GM19239 (cell line): ENCODE measurements at regions not wholly inside any gene's neighbourhood (a gene's known extent, or its start where the extent isn't known, plus 50 kb on each side); places are given as distances from the start of the nearest gene placed in this dataset.

ENCODE experiments used
- DNase-seq: peaks from one replicate; pipeline ENCODE4 v3.0.0; 2011; ENCODE audit warnings: low spot score; ENCODE audit not compliant: insufficient read length
- FAIRE-seq: peaks from 2 replicates; lab custom pipeline; 2011; peaks lifted over from hg19 to GRCh38; lab: Jason Lieb, UNC

DNA sequence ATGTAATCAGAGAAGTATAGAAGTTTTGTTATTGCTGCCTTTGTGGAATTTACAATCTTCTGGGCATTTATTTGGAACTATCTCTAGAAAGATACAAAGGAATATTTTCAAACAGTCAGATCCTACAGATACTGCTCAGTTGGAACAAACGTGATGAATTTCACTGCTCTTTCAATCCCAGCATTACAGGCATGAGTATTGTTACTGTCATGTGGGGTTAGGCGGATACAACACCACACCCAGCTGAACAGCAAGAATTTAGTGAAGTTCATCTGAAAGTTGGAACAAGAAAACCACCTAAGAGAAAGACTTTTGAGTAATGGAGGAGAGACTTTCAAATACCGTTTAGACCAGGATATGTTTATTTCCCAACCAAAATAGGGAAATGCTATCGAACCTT lies 123.3 kb upstream of the PLXNC1 start:
- DNase-seq (no peak), FAIRE-seq (no peak)

DNA sequence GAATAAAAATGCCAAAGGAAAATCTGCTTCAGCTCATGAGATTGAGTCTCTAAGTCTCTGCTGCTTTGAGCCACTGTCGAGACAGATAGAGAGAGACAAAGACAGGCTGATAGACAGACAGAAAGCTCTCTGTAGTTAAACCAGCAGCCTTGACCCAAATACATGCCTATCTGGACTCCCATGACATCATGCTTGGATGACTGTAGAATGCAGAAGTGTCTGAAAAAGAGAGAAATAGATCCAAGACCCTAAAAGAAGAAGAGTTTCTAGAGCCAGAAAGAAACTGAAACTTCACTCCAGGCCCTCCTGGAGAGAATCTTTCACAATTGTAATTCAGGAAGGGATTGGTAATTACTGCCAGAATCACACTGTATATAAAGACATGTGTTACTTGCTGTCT lies 122.6 kb upstream of the PLXNC1 start:
- FAIRE-seq: no peak
- DNase-seq: no peak

GRCh38 chr12:94026596-94026995 lies 121.8 kb upstream of the PLXNC1 start:
- FAIRE-seq (no peak), DNase-seq (no peak)

DNA sequence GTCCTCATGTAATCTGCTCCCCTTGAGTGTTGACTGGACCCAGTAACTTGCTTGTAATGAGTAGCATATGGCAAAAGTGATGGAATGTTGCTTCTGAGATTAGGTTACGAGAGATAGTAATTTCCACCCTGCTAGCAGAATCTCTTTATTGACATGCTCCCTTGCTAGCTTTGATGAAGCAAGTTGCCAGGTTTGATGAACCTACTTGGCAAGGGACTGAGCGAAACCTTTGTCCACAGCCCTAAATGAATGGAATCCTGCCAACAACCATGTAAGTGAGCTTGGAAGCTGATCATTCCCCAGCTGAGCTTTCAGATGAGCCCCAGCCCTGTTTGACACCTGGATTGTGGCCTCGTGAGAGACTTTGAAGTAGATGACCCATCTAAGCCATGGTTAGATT lies 120.8 kb upstream of the PLXNC1 start:
- DNase-seq (no peak), FAIRE-seq (no peak)

DNA sequence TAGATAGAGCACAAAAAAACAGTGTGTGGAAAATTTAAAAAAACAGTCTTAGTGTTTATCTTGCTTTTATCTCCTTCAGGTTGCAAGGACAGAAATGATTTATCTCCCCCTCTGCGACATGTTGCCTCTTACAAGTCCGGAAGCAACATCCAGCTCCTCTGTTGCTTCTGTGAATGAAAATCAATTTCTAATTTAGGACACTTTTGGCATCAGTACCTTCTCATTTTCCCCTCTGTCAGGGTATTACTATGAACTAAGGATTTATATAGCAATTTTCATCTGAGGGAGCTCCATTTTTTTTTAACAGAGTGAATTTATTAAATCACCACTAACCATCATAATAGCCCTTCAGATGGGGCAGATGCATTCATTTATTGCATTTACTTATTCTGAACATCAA lies 116.6 kb upstream of the PLXNC1 start:
- DNase-seq (no peak), FAIRE-seq (no peak)

DNA sequence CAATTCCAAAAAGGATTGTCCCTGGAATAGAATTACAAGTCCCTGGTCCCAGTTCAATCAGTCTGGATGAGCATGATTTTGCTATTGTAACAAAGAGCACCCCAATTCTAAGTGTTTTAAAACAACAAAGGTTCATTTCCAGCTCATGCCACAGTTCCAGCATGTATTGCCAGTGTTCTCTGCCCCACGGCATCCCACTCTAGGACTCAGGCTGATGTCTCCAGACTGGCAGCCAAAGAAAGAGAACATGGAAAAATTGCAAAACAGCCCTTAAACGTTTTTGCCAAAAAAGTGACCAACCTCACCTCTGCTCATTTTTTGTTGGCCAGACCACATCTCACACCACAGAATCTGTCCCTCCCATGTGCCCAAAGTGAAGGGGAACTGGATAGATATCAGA lies 116.0 kb upstream of the PLXNC1 start:
- no peak for FAIRE-seq
- no peak for DNase-seq

DNA sequence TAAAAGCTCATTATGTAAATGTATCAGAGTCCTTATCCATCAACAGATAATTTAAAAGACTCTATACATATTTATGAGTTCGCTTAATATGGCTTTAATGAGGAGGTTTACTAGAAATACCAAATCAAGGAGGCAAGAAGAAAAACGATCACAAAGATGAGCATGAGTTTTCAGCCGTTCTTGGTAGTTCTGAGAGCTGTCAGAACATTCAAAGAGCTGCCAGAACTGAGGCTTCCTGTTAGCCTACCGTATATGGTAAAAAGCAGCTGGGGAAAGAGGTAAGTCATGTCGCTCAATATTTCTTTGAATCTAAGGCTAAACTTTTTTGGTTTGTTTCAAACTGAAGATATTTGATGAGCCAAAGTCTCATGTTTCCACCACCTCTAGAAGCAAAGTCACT lies 115.3 kb upstream of the PLXNC1 start:
- FAIRE-seq (no peak), DNase-seq (no peak)

DNA sequence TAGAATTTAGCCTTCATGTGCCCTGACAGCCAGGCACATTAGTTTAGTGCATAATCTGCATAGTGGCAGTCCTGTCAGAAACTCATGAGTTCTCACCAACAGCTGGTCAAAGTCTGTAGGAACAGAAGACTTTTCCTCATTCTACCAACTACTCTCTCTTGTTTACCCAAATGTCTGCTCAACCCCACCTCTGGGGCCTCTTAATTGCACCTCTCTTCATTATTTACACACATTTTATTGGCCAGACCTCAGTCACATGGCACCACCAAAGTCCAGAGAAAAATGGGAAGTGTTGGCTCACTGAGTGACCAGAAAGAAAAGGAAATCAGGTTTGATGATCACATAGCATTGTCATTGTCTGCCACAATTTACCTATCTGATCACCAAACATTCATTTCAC lies 114.6 kb upstream of the PLXNC1 start:
- DNase-seq (no peak), FAIRE-seq (no peak)

DNA sequence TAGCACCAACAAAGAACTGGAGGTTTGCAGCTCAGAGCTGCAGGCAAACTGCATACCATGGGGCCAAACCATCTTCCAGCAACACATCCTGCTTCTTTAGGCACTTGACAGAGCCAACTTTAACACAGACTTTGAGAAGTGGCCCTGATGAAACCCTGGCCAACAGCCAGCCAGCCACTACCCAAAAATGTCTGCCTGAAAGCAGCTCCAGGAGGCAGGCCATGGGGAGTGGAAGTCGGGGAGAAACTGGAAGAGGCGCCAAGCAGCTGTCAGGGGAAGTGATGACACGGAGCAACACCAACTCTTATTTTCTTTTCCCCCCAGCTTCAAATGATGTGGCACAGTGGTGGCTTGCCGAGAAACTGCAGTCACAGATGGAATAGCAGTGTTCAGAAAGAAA lies 110.9 kb upstream of the PLXNC1 start:
- DNase-seq: no peak
- no peak for FAIRE-seq

DNA sequence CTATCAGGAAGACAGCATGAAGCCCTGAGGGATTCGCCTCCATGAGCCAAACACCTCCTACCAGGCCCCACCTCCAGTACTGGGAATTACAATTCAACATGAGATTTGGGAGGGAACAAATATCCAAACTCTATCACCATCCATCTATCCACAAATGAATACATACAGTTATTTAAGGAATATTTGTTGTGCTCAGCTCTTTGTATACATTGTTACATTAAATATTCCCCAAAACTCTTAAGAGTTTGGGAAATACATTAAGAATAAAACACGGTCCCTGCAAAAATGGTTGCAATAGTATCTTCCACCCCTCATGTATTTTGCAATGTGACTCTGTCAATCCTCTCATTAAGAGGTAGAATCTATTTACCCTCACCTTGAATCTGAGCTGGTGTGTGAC lies 109.8 kb upstream of the PLXNC1 start:
- FAIRE-seq (no peak), DNase-seq (no peak)

GRCh38 chr12:94039199-94039840 lies 109.1 kb upstream of the PLXNC1 start:
- FAIRE-seq (no peak), DNase-seq (no peak)

DNA sequence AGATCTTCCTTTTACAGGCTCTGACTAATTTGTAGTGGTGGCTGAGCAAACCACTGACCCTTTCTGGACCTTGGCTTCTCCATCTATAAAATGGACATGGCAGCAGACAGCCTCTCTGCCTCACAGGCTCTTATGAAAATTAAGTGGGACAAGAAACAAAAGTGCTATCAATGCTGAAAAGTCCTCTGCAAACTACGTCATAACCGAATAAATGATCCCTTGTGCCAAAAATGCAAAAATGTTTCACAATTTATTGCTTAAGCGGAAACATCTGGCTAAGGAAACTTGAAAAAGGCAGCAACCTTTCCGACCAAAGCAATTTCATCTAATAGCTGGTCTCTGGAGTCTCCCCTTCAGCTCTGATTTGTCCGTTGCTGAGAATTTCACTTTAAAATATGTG lies 108.5 kb upstream of the PLXNC1 start:
- DNase-seq (no peak), FAIRE-seq (no peak)

- DNase-seq: no peak
- no peak for FAIRE-seq
Observed at GRCh38 chr12:94041850-94042249, 106.5 kb upstream of the PLXNC1 start.

GRCh38 chr12:94042321-94042720 lies 106.1 kb upstream of the PLXNC1 start:
- FAIRE-seq: no peak
- DNase-seq: no peak

DNA sequence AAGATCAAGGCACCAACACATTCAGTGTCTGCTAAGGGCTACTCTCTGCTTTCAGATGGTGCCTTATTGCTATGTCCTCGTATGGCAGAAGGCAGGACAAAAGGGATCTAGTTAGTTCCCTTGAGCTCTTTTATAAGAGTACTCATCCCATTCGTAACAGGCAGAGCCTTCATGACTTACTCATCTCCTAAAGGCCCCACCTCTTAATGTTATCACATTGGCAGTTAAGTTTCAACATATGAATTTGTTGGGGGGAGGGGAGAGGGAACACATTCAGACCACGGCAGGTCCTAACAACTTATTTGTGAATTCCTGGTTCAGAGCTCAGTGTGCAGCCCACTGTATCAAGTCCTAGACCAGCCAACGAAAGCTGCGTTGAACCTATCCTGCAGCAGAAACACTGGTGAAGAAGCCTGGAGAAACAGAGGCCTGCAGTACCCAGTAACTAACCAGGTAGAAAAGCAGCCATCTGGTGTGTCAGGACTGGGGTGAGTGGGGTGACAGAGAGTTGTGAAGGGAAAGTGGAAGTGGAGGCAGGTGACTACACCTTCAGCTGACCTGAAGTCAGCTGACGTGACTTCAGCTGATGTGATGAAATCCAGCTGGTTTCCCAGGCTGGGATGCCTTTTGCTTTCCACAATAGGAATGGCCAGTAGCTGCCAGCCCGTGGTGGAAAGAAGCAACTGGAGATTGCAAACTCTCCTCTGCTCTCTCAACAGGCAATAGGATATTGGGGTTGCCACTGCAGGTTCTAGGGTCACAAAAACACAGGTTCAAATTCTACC lies 101.6 kb upstream of the PLXNC1 start:
- DNase-seq: no peak
- no peak for FAIRE-seq

- FAIRE-seq (no peak), DNase-seq (no peak)
Observed at GRCh38 chr12:94047781-94048567, 100.4 kb upstream of the PLXNC1 start.

GRCh38 chr12:94048757-94049156 lies 99.6 kb upstream of the PLXNC1 start:
- DNase-seq (no peak), FAIRE-seq (no peak)

GRCh38 chr12:94049718-94050117 lies 98.7 kb upstream of the PLXNC1 start:
- FAIRE-seq: no peak
- no peak for DNase-seq

DNA sequence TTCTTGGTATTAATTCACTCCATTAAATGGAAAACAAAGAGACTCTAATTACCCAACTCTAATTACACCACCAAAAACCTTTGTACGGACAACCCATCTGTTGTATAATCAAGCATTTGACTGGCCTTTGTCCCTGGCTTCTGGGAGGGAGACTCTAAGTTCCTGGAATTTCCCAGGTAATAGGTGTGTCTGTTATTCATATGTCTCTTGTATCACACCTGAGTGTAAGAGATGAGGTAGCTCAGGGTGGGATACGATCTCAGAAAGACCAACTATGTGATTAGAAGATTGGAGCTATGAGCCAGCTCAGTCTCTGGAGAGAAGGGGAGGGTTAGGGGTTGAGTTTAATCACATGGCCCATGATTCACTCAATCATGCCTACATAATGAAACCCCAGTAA lies 94.7 kb upstream of the PLXNC1 start:
- DNase-seq: no peak
- no peak for FAIRE-seq

- no peak for DNase-seq
- no peak for FAIRE-seq
Observed at GRCh38 chr12:94055528-94055927, 92.8 kb upstream of the PLXNC1 start.

- FAIRE-seq (no peak), DNase-seq (no peak)
Observed at GRCh38 chr12:94056419-94057158, 91.8 kb upstream of the PLXNC1 start.
